Upper lobe of right lung (tissue), 1 donor: ENCODE measurements at regions not wholly inside any gene's neighbourhood (a gene's known extent, or its start where the extent isn't known, plus 50 kb on each side); places are given as distances from the start of the nearest gene placed in this dataset.

Experiments
- ATAC-seq: fragments of 200-7000 bp; cut with Tn5 transposase; one replicate; pipeline ENCODE4 v1.9.1; 2020; ENCODE audit warnings: mild to moderate bottlenecking, moderate library complexity
- DNase-seq: peaks from one replicate; pipeline ENCODE4 v3.0.0-alpha.2; 2020
- H3K27ac ChIP-seq: fragments of 200-600 bp; one replicate; pipeline ENCODE4 v1.8.0; 2022
- H3K27me3 ChIP-seq: fragments of 200-600 bp; one replicate; pipeline ENCODE4 v1.8.0; 2022; ENCODE audit warnings: mild to moderate bottlenecking
- H3K36me3 ChIP-seq: fragments of 200-600 bp; one replicate; pipeline ENCODE4 v1.8.0; 2022
- H3K4me1 ChIP-seq: fragments of 200-600 bp; one replicate; pipeline ENCODE4 v1.8.0; 2022
- H3K4me3 ChIP-seq: fragments of 200-600 bp; one replicate; pipeline ENCODE4 v1.8.0; 2022; ENCODE audit warnings: mild to moderate bottlenecking
- H3K9me3 ChIP-seq: fragments of 200-600 bp; one replicate; pipeline ENCODE4 v1.8.0; 2022
- CTCF ChIP-seq: fragments of 200-600 bp; IDR thresholded peaks from one replicate; pipeline ENCODE4 v1.8.0; 2022; ENCODE audit warnings: antibody characterized with exemption
- intact Hi-C: fragments of 100-400 bp; cut with DNase I; formaldehyde crosslinking; loops from one replicate; pipeline ENCODE4 v1.11.0; 2022
- donor health status: DM: no; HTN: yes; CAD: no; lungs with severe emphysema.

GRCh38 chr9:20269620-20270019 lies 352.7 kb downstream of the MLLT3 start:
- Histone ChIP-seq H3K9me3 (no peaks in the 10 kb centered on the region), H3K36me3 (no peaks in the 10 kb centered on the region), H3K27ac (no peak overlapping the region), H3K4me1 (no peaks in the 10 kb centered on the region), H3K4me3 (no peak overlapping the region), H3K27me3 (no peaks in the 10 kb centered on the region)
- no peak for TF ChIP-seq CTCF
- intact Hi-C loops: no loop called here
- no peak for ATAC-seq
- no peak for DNase-seq

- H3K4me3 ChIP-seq: no peak overlapping the region
- H3K9me3 ChIP-seq: no peaks in the 10 kb centered on the region
- no peak for TF ChIP-seq CTCF
- no peaks in the 10 kb centered on the region for H3K27me3 ChIP-seq
- no peak for ATAC-seq
- no peaks in the 10 kb centered on the region for H3K36me3 ChIP-seq
- no peak for DNase-seq
- intact Hi-C loops: no loop called here
- H3K27ac ChIP-seq: no peak overlapping the region
- H3K4me1 ChIP-seq: no peaks in the 10 kb centered on the region
Observed at GRCh38 chr9:20264896-20265295, 357.4 kb downstream of the MLLT3 start.

GRCh38 chr9:20262611-20263010 lies 359.7 kb downstream of the MLLT3 start:
- H3K9me3 ChIP-seq: no peaks in the 10 kb centered on the region
- no peaks in the 10 kb centered on the region for H3K4me1 ChIP-seq
- H3K4me3 ChIP-seq: no peak overlapping the region
- no peak for TF ChIP-seq CTCF
- DNase-seq (no peak), ATAC-seq (no peak)
- intact Hi-C loops: no loop called here
- H3K27me3 ChIP-seq: no peaks in the 10 kb centered on the region
- H3K27ac ChIP-seq: no peak overlapping the region
- H3K36me3 ChIP-seq: no peaks in the 10 kb centered on the region

GRCh38 chr9:20256284-20256948 lies 365.9 kb downstream of the MLLT3 start:
- no peak for ATAC-seq

GRCh38 chr9:20255052-20255451 lies 367.2 kb downstream of the MLLT3 start:
- no peaks in the 10 kb centered on the region for H3K27me3 ChIP-seq
- H3K4me3 ChIP-seq: no peak overlapping the region
- no peak for TF ChIP-seq CTCF
- ATAC-seq (no peak), DNase-seq (no peak)
- no peaks in the 10 kb centered on the region for H3K9me3 ChIP-seq
- no peaks in the 10 kb centered on the region for H3K4me1 ChIP-seq
- H3K36me3 ChIP-seq: no peaks in the 10 kb centered on the region
- intact Hi-C loops: no loop called here
- no peak overlapping the region for H3K27ac ChIP-seq

More at GRCh38 chr9:20256284-20256948, 365.9 kb downstream of the MLLT3 start:
- intact Hi-C loops: no loop called here
- no peaks in the 10 kb centered on the region for H3K9me3 ChIP-seq
- no peaks in the 10 kb centered on the region for H3K27me3 ChIP-seq
- no peak for TF ChIP-seq CTCF
- no peaks in the 10 kb centered on the region for H3K4me1 ChIP-seq
- DNase-seq: no peak
- no peak overlapping the region for H3K4me3 ChIP-seq
- no peaks in the 10 kb centered on the region for H3K36me3 ChIP-seq
- no peak overlapping the region for H3K27ac ChIP-seq

- H3K27ac ChIP-seq: no peak overlapping the region
- ATAC-seq (no peak), DNase-seq (no peak)
- no peak overlapping the region for H3K4me3 ChIP-seq
- no peak for TF ChIP-seq CTCF
- no peaks in the 10 kb centered on the region for H3K36me3 ChIP-seq
- H3K27me3 ChIP-seq: no peaks in the 10 kb centered on the region
- H3K9me3 ChIP-seq: peaks cover 2% of the 10 kb centered on the region
- intact Hi-C loops: no loop called here
- H3K4me1 ChIP-seq: no peaks in the 10 kb centered on the region
Observed at GRCh38 chr9:20253635-20254034, 368.7 kb downstream of the MLLT3 start.
